ENCODE measurements at regions not wholly inside any gene's neighbourhood (a gene's known extent, or its start where the extent isn't known, plus 50 kb on each side); places are given as distances from the start of the nearest gene placed in this dataset.
"Not testable (repeated sequence)": the region's sequence is repeated elsewhere in the genome, so short reads cannot be mapped to it uniquely, and the experiment has no call there.

- FAIRE-seq: no peak
These were observed 51.0 kb upstream of the RCBTB2 start for GRCh38 chr13:48583859-48584311.

GRCh38 chr13:48585456-48585840, 52.6 kb upstream of the RCBTB2 start:
- FAIRE-seq: no peak

- no peak for FAIRE-seq
These were observed 53.8 kb upstream of the RCBTB2 start for GRCh38 chr13:48586591-48587103.

- FAIRE-seq: no peak
These were observed 55.2 kb upstream of the RCBTB2 start for GRCh38 chr13:48588120-48588519.

GRCh38 chr13:48590141-48590901, 57.4 kb upstream of the RCBTB2 start:
- no peak for FAIRE-seq

GRCh38 chr13:48591124-48591872, 58.4 kb upstream of the RCBTB2 start:
- not testable (repeated sequence) for FAIRE-seq

GRCh38 chr13:48591889-48592687, 59.2 kb upstream of the RCBTB2 start:
- no peak for FAIRE-seq

- no peak for FAIRE-seq
These were observed 59.8 kb upstream of the RCBTB2 start for GRCh38 chr13:48592688-48593049.

- no peak for FAIRE-seq
These were observed 60.2 kb upstream of the CYSLTR2 start for GRCh38 chr13:48593536-48593935.

- no peak for FAIRE-seq
These were observed 59.5 kb upstream of the CYSLTR2 start for GRCh38 chr13:48594096-48594815.

- FAIRE-seq: peak; percentile 68
These were observed 58.0 kb upstream of the CYSLTR2 start for GRCh38 chr13:48595431-48596429.

GRCh38 chr13:48600374-48601364, 53.1 kb upstream of the CYSLTR2 start:
- no peak for FAIRE-seq

- no peak for FAIRE-seq
These were observed 51.3 kb upstream of the CYSLTR2 start for GRCh38 chr13:48602296-48603016.

GRCh38 chr13:48603375-48603774, 50.4 kb upstream of the CYSLTR2 start:
- no peak for FAIRE-seq

Measured in endometrium (tissue), 2 donors.